GM19467 (cell line): ENCODE measurements at regions not wholly inside any gene's neighbourhood (a gene's known extent, or its start where the extent isn't known, plus 50 kb on each side); places are given as distances from the start of the nearest gene placed in this dataset.

ENCODE experiments used
- ATAC-seq: cut with Tn5 transposase; IDR thresholded peaks from one replicate; pipeline ENCODE4 v1.9.1; 2021; ENCODE audit warnings: mild to moderate bottlenecking, moderate library complexity; ENCODE audit not compliant: unreplicated experiment

GRCh38 chr10:3471927-3472286, 299.3 kb upstream of the PITRM1 start:
- no peak for ATAC-seq

GRCh38 chr10:3471472-3471871, 298.9 kb upstream of the PITRM1 start:
- ATAC-seq: no peak

GRCh38 chr10:3470191-3470590, 297.6 kb upstream of the PITRM1 start:
- no peak for ATAC-seq

DNA sequence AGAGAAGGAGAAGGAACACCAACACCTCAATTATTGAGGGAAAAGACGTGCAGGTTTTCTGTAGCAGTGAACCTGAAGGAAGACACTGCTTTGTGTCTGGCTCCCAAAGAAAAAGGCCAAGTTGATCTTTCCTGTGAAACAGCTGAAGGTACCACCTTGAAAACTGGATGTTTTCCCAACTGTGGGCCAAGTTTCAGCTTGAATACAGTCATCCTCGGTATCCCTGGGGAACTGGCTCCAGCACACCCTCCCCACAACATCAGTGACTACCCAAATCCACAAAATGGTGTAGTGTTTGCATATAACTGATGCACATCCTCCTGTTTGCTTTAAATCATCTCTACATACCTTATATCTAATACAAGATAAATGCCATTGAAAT, 297.0 kb upstream of the PITRM1 start:
- no peak for ATAC-seq

DNA sequence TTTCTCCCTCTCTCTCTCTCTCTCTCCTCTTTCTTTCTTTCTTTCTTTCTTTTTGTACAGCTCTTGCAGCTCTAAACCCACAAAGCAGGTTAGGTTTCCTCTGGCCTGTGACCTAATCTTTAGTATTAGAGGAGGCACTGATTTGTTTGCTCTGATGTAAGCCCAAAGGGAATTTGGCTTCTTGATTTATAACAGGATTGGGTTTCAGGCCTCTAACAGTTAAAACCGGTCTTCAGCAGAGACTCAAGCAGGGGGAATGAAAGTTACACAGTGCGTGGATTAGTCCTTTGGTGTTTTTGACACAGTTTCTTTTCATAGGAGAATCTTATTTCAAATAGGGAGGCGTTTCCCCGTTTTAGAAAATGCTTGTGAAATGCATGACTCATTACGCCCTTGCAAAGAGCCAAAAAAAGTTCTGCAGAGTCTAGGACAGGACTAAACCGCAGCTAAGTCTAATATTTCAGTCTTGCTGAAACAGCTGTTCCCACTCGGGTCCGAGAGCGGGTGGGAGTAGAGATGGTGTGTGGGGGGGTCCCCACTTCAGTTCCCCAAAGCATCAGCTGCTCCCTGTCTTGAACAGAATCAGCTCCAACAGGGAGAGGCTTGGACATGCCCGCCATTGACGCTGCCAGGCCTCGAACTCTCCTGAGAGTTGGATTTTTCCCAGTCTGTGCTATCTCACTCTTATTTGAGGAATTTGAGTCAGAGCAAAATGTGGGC, 296.5 kb upstream of the PITRM1 start:
- no peak for ATAC-seq

GRCh38 chr10:3467052-3467951, 294.7 kb upstream of the PITRM1 start:
- ATAC-seq: no peak

- no peak for ATAC-seq
Observed at GRCh38 chr10:3465406-3465891, 292.9 kb upstream of the PITRM1 start.

DNA sequence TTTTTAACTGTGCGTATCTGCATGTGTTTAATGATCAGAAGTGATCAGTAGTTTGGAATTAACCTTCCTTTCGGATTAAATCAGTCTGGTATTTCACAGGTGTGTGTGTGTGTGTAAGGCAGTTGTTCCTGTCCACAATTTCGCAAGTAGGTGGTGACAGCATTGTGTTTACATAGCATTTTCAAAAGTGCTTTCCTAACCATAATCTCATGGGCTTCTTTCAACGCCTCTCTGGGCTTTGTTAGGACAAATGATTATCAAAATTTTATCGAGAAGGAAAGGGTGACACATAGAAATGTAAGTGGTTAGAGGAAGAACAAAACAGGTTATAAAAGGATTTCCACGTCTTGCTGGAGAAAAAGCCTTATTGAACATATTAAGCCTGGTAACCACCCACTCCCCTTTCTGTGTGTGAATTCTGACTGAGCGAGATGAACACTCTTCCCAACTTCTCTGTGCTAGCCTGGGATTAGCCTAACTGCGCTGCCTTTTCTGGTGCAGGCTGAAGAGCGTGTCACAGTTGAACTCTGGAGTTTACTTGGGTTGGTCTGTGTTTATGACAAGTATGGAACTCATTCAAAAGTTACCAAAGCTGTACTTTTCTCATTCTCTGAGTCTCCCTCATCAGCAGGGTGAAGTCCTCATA, 292.3 kb upstream of the PITRM1 start:
- no peak for ATAC-seq

- ATAC-seq: no peak
Observed at GRCh38 chr10:3460420-3461128, 288.0 kb upstream of the PITRM1 start.

GRCh38 chr10:3455385-3456334, 283.1 kb upstream of the PITRM1 start:
- no peak for ATAC-seq

DNA sequence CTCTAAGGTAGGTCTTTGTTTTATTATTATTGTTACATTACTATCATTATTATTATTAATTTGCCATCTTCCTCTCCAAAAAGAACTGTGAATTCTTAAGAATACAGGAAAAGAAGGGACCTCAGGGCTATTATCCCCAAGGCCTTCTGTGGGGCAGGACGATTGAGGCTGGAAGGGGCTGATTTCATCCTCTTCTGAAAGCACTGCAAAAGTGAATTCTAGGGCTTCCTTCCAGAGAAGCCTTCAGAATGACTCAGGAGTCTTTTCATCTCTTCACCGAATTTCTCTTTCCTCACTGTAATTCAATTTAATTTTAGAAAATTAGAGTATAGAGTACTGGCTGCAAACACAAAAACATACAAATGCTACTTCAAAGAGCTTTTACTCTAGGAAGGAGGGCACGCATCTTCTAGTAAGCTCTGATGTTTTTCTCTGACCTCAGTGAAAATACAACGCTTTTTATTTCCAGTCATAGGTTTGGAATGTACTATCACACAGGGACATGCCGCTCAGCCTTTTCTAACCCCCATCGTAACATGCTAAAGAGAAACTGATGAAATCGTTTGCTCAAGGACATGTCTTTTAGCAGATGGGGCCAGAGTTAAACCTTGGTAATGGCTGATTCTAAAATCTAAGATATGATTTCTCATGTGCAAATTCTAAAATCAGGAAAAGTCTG, 280.2 kb upstream of the PITRM1 start:
- ATAC-seq: no peak

- ATAC-seq: no peak
Observed at GRCh38 chr10:3452173-3452626, 279.6 kb upstream of the PITRM1 start.

DNA sequence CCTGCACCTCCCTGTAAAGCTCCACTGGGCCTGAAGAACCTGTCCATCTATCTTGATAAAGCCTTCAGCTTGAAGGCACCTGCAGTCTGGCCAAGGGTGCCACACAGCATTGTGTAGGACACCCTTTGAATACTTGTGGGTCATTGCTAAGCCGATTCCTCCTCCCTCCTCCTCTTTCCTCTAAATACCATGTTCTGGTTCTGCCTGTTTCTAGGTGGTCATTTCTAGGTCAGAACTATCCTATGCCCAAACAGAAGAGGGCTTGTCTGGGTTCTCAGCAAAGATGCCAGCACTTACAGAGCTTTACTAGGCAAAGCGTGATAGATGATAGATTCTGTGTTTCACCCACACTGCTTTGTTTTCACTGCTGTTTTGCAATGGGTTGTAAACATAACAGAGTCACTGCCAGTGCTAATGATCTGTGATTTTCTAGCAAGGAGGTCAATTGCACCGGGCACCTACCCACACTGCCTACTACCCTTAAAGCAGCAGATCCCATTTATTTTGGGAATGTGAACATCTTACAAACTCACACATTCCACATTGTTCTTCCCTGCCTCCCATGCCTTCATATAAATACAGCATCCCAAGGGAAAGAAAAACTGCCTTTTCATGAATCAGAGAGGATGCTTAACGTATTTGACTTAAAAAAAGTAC, 279.1 kb upstream of the PITRM1 start:
- ATAC-seq: no peak

DNA sequence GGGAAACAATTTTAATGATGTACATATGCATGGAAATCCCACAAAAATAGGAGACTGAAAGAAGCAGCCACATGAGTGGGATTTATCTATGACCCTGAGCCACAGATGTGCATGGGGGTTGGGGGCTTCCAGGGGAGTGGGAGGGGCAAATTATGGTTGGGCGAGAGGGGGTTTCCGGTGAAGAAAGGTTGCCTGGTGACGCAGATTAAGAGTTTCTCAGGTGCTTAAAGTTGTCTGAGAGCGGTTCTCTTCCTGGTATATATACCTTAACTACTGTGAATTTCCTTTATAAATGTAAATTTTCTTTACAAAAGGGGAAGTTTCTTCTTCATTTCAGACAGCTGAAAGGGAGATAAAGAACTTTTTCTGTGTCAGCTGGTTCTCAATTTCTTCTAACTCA, 273.6 kb upstream of the PITRM1 start:
- ATAC-seq: no peak

DNA sequence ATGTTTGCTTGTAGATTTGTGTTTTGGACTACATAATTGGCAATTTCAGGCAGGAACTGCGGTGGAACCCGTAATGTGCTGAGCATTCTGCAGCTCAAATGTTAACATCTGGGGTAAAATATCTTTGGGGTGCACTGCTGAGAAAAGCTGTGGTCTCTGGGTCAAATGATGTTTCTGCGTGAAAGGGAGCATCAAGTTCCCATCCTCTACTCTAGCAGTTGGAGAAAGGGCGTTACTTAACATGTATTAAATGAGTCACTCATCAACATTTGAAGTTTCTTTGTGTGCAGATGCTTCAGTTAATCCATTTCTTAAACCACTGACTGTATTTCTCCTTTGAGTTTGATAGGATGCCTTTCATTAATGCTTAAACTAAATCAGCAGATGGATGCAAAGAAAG, 273.1 kb upstream of the PITRM1 start:
- no peak for ATAC-seq

GRCh38 chr10:3442451-3442990, 269.9 kb upstream of the PITRM1 start:
- no peak for ATAC-seq

DNA sequence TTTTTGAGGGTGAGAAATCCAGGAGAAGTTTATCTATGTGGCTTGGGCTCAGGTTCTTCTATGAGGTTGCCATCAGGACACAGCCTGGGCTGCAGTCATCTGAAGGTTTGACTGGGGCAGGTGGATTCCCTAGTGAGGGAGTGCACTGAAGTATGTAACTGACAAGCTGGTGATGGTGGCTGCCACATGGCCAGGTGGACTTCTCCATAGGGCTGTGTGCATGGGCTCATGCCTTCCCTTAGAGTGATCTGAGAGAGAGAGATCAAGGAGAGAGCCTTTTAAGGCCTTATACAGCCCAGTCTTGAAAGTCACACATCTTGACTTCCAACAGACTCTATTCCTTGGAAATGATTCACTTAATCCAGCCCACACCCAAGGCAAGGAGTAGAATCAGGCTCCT, 266.6 kb upstream of the PITRM1 start:
- ATAC-seq: no peak

- ATAC-seq: no peak
Observed at GRCh38 chr10:3438606-3439005, 266.0 kb upstream of the PITRM1 start.
